C4-2B (cell line): ENCODE measurements at regions not wholly inside any gene's neighbourhood (a gene's known extent, or its start where the extent isn't known, plus 50 kb on each side); places are given as distances from the start of the nearest gene placed in this dataset.

Source experiments
- H3K27ac ChIP-seq: fragments of 450-650 bp; 2 replicates; pipeline ENCODE4 v1.5.1; 2017
- CTCF ChIP-seq: fragments of 450-650 bp; conservative IDR thresholded peaks from 2 replicates; pipeline ENCODE4 v1.5.1; 2017; ENCODE audit warnings: mild to moderate bottlenecking
- ZFX ChIP-seq: fragments of 450-650 bp; IDR thresholded peaks from 2 replicates; pipeline ENCODE4 v1.6.1; 2017

DNA sequence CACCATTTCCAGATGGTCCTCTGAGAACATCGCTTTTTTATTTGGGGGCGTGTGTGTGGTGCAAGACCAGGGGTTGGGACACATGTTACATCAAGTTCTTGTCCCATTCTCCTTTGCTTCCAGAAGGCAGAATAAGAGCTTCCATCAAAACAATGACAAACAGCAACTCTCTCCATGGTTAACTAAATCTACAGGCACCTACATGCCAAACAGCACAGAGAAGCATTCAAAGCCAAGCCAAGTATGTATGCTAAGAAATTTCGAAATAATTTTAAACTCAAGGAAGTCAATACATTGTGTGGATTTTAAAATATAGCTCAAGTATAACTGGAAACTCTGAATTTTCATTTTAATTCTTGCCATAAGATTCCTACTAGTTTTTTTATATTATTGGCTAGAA lies 105.6 kb downstream of the SEC61B start:
- H3K27ac ChIP-seq: no peak overlapping the region
- TF ChIP-seq CTCF (no peak), ZFX (no peak)

GRCh38 chr9:99335280-99335679 lies 113.2 kb downstream of the SEC61B start:
- H3K27ac ChIP-seq: no peak overlapping the region

GRCh38 chr9:99336005-99336404 lies 113.9 kb downstream of the SEC61B start:
- TF ChIP-seq ZFX: no peak
- no peak for TF ChIP-seq CTCF
- no peak overlapping the region for H3K27ac ChIP-seq

More at GRCh38 chr9:99335280-99335679, 113.2 kb downstream of the SEC61B start:
- TF ChIP-seq ZFX (no peak), CTCF (no peak)

- no peak for TF ChIP-seq CTCF
- TF ChIP-seq ZFX: no peak
- no peak overlapping the region for H3K27ac ChIP-seq
Observed at GRCh38 chr9:99336531-99336930, 114.4 kb downstream of the SEC61B start.

- H3K27ac ChIP-seq: no peak overlapping the region
- TF ChIP-seq ZFX (no peak), CTCF (no peak)
Observed at GRCh38 chr9:99340281-99340680, 118.2 kb downstream of the SEC61B start.

- no peak overlapping the region for H3K27ac ChIP-seq
- no peak for TF ChIP-seq ZFX
- TF ChIP-seq CTCF: no peak
Observed at GRCh38 chr9:99341686-99342085, 119.6 kb downstream of the SEC61B start.

- no peak overlapping the region for H3K27ac ChIP-seq
- TF ChIP-seq CTCF (no peak), ZFX (no peak)
Observed at GRCh38 chr9:99345451-99345850, 123.4 kb downstream of the SEC61B start.
